Sigmoid colon (tissue), 6 donors: ENCODE measurements at regions not wholly inside any gene's neighbourhood (a gene's known extent, or its start where the extent isn't known, plus 50 kb on each side); places are given as distances from the start of the nearest gene placed in this dataset.

ENCODE experiments used
- DNase-seq: peaks from one replicate; pipeline ENCODE4 v3.0.0-alpha.2; 2019
- H3K27ac ChIP-seq, 4 donors: fragments of 200-600 bp; sonication (generic); one replicate each; pipeline ENCODE4 v1.5.1; 2016 to 2019; ENCODE audit warnings: mild to moderate bottlenecking in 1 of 4
- H3K27me3 ChIP-seq, 3 donors: fragments of 200-600 bp; sonication (generic); one replicate each; pipeline ENCODE4 v1.5.1; 2019; ENCODE audit warnings: mild to moderate bottlenecking in 1 of 3
- H3K36me3 ChIP-seq, 4 donors: fragments of 200-600 bp; sonication (generic); one replicate each; pipeline ENCODE4 v1.5.1; 2016 to 2019
- H3K4me1 ChIP-seq, 4 donors: fragments of 200-600 bp; sonication (generic); one replicate each; pipeline ENCODE4 v1.5.1; 2017 to 2019
- H3K4me3 ChIP-seq, 4 donors: fragments of 200-600 bp; sonication (generic); one replicate each; pipeline ENCODE4 v1.5.1; 2017 to 2019; ENCODE audit warnings: mild to moderate bottlenecking in 2 of 4, moderate library complexity in 1 of 4
- H3K9me3 ChIP-seq, 4 donors: fragments of 200-600 bp in 3 of 4; sonication (generic) in 3 of 4; one replicate each; pipeline versions ENCODE4 v1.5.1 to v1.6.1; 2013 to 2019
- EP300 ChIP-seq, 4 donors: sonication (generic); formaldehyde crosslinking; IDR thresholded peaks; one replicate each; pipeline ENCODE4 v1.6.1; 2017; ENCODE audit warnings: antibody characterized with exemption in 4 of 4
- POLR2A ChIP-seq, 2 donors: fragments of 450-650 bp; IDR thresholded peaks; one replicate each; pipeline ENCODE4 v1.6.1; 2016; ENCODE audit warnings: antibody characterized with exemption in 2 of 2, mild to moderate bottlenecking in 2 of 2, moderate library complexity in 2 of 2
- POLR2AphosphoS5 ChIP-seq, 4 donors: sonication (generic); formaldehyde crosslinking; IDR thresholded peaks; one replicate each; pipeline ENCODE4 v1.6.1; 2017; ENCODE audit warnings: antibody characterized with exemption in 4 of 4
- WGBS, 2 donors: extraction: QIAGEN DNeasy Blood & Tissue Kit; methylation state at CpG; one replicate each; pipeline ENCODE4 v1.1.7; 2013; 5-methylcytosine and 5-hydroxymethylcytosine counted together
- intact Hi-C: fragments of 100-400 bp; cut with DNase I; formaldehyde crosslinking; loops from one replicate; pipeline ENCODE4 v1.15.1; 2023
- TF ChIP-seq, protein P1 (sequence below), 4 experiments: fragments of 450-650 bp in 3 of 4; fragments of 200-600 bp in 1 of 4; IDR thresholded peaks; one replicate each; pipeline ENCODE4 v1.5.1; 2016 to 2019; ENCODE audit warnings: antibody characterized with exemption in 4 of 4, mild to moderate bottlenecking in 3 of 4, moderate library complexity in 2 of 4
- donor health status: healthy with polysubstance abuse.
- donor health status: healthy.

DNA sequence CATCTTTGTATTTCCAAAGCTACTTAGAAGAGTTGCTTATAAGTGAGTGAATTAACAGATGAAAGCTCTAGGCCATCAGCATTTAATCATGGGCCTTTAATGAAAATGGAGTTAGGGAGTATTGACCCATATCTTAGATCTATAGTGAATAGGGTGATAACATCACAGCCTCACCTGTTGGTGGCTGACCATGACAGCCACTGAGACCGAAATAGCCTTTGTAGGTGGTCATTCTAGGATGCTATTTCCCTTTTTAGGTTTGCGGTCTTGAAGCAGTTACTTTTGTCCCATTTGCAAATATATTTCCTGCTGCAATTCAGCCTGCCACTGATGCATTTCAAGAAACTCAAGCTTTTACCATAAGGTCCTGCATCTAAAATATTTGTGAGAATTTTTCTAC, 410.1 kb upstream of the LYPLAL1 start:
- DNase-seq, result no peak
- intact Hi-C loops, result no loop called here
- WGBS, 2 donors, result 79 to 84% methylated on average over 2 of the region's 2 CpGs

DNA sequence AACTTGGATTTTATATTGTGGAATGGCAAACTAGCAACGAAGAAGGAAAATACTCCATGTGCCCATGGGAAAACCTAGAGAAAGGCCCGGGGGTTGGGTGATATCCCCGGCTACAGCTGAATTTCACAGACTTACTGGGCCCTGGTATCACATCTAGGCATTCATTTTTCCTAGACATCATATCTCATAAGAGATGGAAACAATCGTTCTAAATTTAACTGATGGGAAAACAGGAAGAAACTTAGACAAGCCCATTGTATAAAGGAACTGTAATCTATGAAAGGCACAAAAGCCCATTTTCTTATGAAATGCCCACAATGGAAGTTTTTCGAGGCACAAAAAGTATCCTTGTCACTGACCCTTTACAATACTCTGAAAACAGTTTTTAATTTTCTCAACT, 407.9 kb upstream of the LYPLAL1 start:
- 43 to 75% methylated on average over 5 of the region's 5 CpGs for WGBS, 2 donors
- intact Hi-C loops, result no loop called here
- H3K27ac ChIP-seq, result no peak overlapping the region
- TF ChIP-seq POLR2AphosphoS5 (IDR thresholded peaks at IDR 0.05) (no peak), EP300 (IDR thresholded peaks at IDR 0.05) (no peak), POLR2A (IDR thresholded peaks at IDR 0.05) (no peak)
- H3K4me1 ChIP-seq, result no peaks in the 10 kb centered on the region
- H3K9me3 ChIP-seq, result no peaks in the 10 kb centered on the region
- H3K27me3 ChIP-seq, result no peaks in the 10 kb centered on the region
- no peak for DNase-seq
- no peaks in the 10 kb centered on the region for H3K36me3 ChIP-seq
- no peak overlapping the region for H3K4me3 ChIP-seq

More for the DNA sequence above, 410.1 kb upstream of the LYPLAL1 start:
- TF ChIP-seq POLR2AphosphoS5 (IDR thresholded peaks at IDR 0.05) (no peak), EP300 (IDR thresholded peaks at IDR 0.05) (no peak), POLR2A (IDR thresholded peaks at IDR 0.05) (no peak)
- TF ChIP-seq, protein P1, sequence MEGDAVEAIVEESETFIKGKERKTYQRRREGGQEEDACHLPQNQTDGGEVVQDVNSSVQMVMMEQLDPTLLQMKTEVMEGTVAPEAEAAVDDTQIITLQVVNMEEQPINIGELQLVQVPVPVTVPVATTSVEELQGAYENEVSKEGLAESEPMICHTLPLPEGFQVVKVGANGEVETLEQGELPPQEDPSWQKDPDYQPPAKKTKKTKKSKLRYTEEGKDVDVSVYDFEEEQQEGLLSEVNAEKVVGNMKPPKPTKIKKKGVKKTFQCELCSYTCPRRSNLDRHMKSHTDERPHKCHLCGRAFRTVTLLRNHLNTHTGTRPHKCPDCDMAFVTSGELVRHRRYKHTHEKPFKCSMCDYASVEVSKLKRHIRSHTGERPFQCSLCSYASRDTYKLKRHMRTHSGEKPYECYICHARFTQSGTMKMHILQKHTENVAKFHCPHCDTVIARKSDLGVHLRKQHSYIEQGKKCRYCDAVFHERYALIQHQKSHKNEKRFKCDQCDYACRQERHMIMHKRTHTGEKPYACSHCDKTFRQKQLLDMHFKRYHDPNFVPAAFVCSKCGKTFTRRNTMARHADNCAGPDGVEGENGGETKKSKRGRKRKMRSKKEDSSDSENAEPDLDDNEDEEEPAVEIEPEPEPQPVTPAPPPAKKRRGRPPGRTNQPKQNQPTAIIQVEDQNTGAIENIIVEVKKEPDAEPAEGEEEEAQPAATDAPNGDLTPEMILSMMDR (IDR thresholded peaks at IDR 0.05), result no peak
- H3K27ac ChIP-seq, result no peak overlapping the region
- H3K9me3 ChIP-seq, result no peaks in the 10 kb centered on the region
- no peaks in the 10 kb centered on the region for H3K4me1 ChIP-seq
- H3K4me3 ChIP-seq, result no peak overlapping the region
- H3K36me3 ChIP-seq, result no peaks in the 10 kb centered on the region
- no peaks in the 10 kb centered on the region for H3K27me3 ChIP-seq

DNA sequence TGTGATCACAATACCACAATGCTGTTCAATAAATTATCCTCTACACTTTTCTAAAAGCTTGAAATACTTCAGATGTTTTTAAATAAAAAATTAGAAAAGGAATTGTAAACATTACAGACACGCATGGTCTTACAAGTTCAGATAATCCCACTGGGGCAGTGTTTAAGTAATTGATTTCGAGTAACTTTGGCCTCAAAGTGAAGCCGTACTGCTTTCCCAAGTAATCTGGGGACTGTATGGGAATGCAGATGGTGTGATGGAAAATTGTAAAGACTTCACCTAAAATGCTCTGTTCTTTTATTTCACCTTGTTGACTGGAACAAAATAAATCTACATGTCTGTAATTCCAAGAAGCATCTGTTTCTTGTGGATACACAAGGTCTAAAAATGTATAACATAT, 401.7 kb upstream of the LYPLAL1 start:
- no peak overlapping the region for H3K4me3 ChIP-seq
- TF ChIP-seq, protein P1 (IDR thresholded peaks at IDR 0.05), result no peak
- no peak for TF ChIP-seq POLR2AphosphoS5 (IDR thresholded peaks at IDR 0.05)
- no peak for TF ChIP-seq EP300 (IDR thresholded peaks at IDR 0.05)
- no peak for TF ChIP-seq POLR2A (IDR thresholded peaks at IDR 0.05)
- no peak for DNase-seq
- no peaks in the 10 kb centered on the region for H3K27me3 ChIP-seq
- WGBS, 2 donors, result 84 to 89% methylated on average over 3 of the region's 3 CpGs
- no peaks in the 10 kb centered on the region for H3K9me3 ChIP-seq
- H3K36me3 ChIP-seq, result no peaks in the 10 kb centered on the region
- no peak overlapping the region for H3K27ac ChIP-seq
- H3K4me1 ChIP-seq, result no peaks in the 10 kb centered on the region
- intact Hi-C loops, result no loop called here

DNA sequence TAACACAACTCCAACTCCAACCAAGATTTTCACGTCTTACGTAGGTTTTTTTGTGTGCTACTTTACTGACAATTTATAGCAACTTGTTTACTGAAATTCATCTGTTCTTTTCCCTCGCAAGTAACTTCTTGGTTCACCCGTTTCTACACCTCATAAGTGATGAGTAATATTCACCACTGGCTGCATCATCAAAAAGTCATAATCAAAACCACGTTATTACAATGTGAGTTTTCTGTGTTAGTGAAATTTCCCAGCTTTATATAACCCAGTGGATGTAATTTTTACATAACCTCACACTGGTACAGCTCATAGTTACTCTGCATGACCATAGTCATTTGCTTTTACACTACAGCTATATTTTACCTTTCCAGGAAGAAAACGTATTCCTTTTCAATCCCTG, 401.1 kb upstream of the LYPLAL1 start:
- no peaks in the 10 kb centered on the region for H3K4me1 ChIP-seq
- TF ChIP-seq POLR2AphosphoS5 (IDR thresholded peaks at IDR 0.05), result no peak
- TF ChIP-seq, protein P1 (IDR thresholded peaks at IDR 0.05), result no peak
- TF ChIP-seq POLR2A (IDR thresholded peaks at IDR 0.05), result no peak
- TF ChIP-seq EP300 (IDR thresholded peaks at IDR 0.05), result no peak
- H3K27me3 ChIP-seq, result no peaks in the 10 kb centered on the region
- intact Hi-C loops, result no loop called here
- H3K27ac ChIP-seq, result no peak overlapping the region
- no peaks in the 10 kb centered on the region for H3K36me3 ChIP-seq
- WGBS, 2 donors, result 66 to 75% methylated on average over 6 of the region's 6 CpGs
- DNase-seq, result no peak
- no peaks in the 10 kb centered on the region for H3K9me3 ChIP-seq
- H3K4me3 ChIP-seq, result no peak overlapping the region

DNA sequence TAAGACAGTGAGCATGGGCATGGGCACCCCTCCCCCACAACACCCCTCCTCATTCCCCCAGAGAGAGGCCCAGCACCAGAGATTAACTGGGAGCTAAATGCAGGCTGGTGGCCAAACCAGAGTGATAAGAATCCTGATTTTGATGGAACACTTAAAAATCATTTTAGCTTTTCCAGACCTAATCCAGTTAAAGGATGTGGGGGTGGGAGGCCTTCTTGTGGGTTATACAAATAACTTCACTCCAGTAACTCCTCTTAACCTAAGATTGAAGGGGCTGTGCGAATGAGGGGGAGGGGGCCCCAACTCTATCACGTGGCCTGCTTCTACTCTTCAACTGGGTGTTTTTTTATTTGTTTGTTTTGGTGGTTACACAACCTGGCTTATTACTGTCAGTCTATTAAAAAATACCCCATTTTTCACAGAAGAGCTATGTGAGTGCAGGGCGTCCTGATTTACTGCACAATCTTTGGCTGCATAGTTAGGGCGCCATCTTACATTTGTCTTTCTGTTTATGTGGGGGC, 398.1 kb upstream of the LYPLAL1 start:
- WGBS, 2 donors, result 63 to 79% methylated on average over 4 of the region's 4 CpGs

More for the DNA sequence above, 398.1 kb upstream of the LYPLAL1 start:
- no peak for TF ChIP-seq EP300 (IDR thresholded peaks at IDR 0.05)
- TF ChIP-seq POLR2AphosphoS5 (IDR thresholded peaks at IDR 0.05), result no peak
- TF ChIP-seq POLR2A (IDR thresholded peaks at IDR 0.05), result no peak
- TF ChIP-seq, protein P1 (IDR thresholded peaks at IDR 0.05), result no peak
- no peaks in the 10 kb centered on the region for H3K36me3 ChIP-seq
- no peaks in the 10 kb centered on the region for H3K27me3 ChIP-seq
- H3K9me3 ChIP-seq, result no peaks in the 10 kb centered on the region
- no peaks in the 10 kb centered on the region for H3K4me1 ChIP-seq
- intact Hi-C loops, result no loop called here
- no peak overlapping the region for H3K4me3 ChIP-seq
- DNase-seq, result no peak
- H3K27ac ChIP-seq, result no peak overlapping the region
